PC-9 (cell line): ENCODE measurements at regions not wholly inside any gene's neighbourhood (a gene's known extent, or its start where the extent isn't known, plus 50 kb on each side); places are given as distances from the start of the nearest gene placed in this dataset.

Experiments used
- CTCF ChIP-seq: fragments of 200-600 bp; sonication (generic); conservative IDR thresholded peaks from 2 replicates; pipeline ENCODE4 v1.6.1; 2017; ENCODE audit warnings: mixed run types, antibody characterized with exemption, mild to moderate bottlenecking, moderate library complexity
- EZH2 ChIP-seq: fragments of 200-600 bp; sonication (generic); IDR thresholded peaks from 2 replicates; pipeline ENCODE4 v1.8.0; 2017; ENCODE audit warnings: antibody characterized with exemption, low read depth

- TF ChIP-seq CTCF, result no peak
- no peak for TF ChIP-seq EZH2
Observed at GRCh38 chr6:163709693-163710092, 295.2 kb downstream of the QKI start.
